Mucosa of rectum (tissue), 2 donors: ENCODE measurements at regions not wholly inside any gene's neighbourhood (a gene's known extent, or its start where the extent isn't known, plus 50 kb on each side); places are given as distances from the start of the nearest gene placed in this dataset.

ENCODE experiments used
- H3K27ac ChIP-seq, 2 donors: one replicate each; pipeline ENCODE4 v1.7.0; 2013; ENCODE audit warnings: inconsistent platforms in 2 of 2, low read depth in 2 of 2, low read length in 2 of 2
- H3K27me3 ChIP-seq, 2 donors: one replicate each; pipeline ENCODE4 v1.7.0; 2013; ENCODE audit warnings: low read length in 2 of 2; ENCODE audit not compliant: control insufficient read depth in 2 of 2, insufficient read depth in 2 of 2
- H3K36me3 ChIP-seq, 2 donors: one replicate each; pipeline ENCODE4 v1.7.0; 2013; ENCODE audit warnings: low read length in 2 of 2; ENCODE audit not compliant: control insufficient read depth in 2 of 2, insufficient read depth in 2 of 2
- H3K4me1 ChIP-seq, 2 donors: one replicate each; pipeline ENCODE4 v1.7.0; 2013; ENCODE audit warnings: low read length in 2 of 2, mild to moderate bottlenecking in 1 of 2; ENCODE audit not compliant: control insufficient read depth in 2 of 2, insufficient read depth in 2 of 2
- H3K4me3 ChIP-seq, 2 donors: one replicate each; pipeline ENCODE4 v1.7.0; 2013; ENCODE audit warnings: low read length in 2 of 2
- H3K9ac ChIP-seq, 2 donors: one replicate each; pipeline ENCODE4 v1.7.0; 2013; ENCODE audit warnings: low read length in 2 of 2, low read depth in 1 of 2, mild to moderate bottlenecking in 1 of 2
- H3K9me3 ChIP-seq, 2 donors: one replicate each; pipeline ENCODE4 v1.7.0; 2013; ENCODE audit warnings: low read length in 2 of 2; ENCODE audit not compliant: control insufficient read depth in 2 of 2
- donor health status: healthy.
- donor health status: Normal muscosa, but diverticular disease.

DNA sequence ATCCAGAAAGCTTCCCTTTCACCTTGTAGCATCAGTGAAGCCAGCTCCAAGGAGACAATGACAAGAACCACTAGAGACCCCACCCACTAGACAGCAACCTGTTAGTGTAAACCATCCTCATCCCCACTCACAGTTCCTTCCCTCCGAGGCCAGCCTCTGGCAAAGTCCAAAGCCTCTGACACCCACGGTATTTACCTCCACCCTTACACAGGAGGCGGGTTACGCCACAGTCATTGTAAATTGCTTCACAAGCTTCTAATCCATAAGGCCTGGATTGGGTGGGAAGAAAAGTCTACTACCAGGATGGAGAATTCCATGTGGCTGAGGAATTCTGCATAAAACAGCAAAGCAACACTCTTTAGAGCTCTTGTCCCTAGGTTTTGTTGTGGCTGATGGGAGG lies 287.4 kb downstream of the BUD13 start:
- Histone ChIP-seq H3K4me1 (no peaks in the 10 kb centered on the region), H3K9ac (no peak overlapping the region), H3K27me3 (peaks cover 5 to 7% of the 10 kb centered on the region in 2 donors), H3K27ac (no peak overlapping the region), H3K4me3 (no peak overlapping the region), H3K9me3 (no peaks in the 10 kb centered on the region), H3K36me3 (no peaks in the 10 kb centered on the region)

DNA sequence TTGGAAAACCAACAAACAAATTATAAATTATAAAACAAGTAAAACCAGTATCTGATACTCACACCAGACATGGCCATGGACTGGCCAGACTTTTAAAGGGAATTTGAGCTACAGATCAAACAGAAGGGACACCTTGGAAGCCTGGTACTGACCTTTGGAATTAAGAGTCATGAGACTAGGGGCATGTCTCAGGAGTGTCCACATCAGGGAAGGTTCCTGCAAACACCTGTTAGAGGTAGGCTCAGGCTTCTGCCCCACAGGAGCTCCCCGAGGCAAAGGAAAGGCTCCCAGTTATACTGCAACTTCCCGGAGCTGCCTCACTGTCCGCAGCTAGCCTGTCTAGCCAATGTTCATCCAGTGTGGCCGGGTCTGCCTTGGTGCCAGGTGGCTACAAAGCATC lies 290.1 kb downstream of the BUD13 start:
- Histone ChIP-seq H3K27me3 (peaks cover 0 to 2% of the 10 kb centered on the region in 2 donors), H3K36me3 (no peaks in the 10 kb centered on the region)

DNA sequence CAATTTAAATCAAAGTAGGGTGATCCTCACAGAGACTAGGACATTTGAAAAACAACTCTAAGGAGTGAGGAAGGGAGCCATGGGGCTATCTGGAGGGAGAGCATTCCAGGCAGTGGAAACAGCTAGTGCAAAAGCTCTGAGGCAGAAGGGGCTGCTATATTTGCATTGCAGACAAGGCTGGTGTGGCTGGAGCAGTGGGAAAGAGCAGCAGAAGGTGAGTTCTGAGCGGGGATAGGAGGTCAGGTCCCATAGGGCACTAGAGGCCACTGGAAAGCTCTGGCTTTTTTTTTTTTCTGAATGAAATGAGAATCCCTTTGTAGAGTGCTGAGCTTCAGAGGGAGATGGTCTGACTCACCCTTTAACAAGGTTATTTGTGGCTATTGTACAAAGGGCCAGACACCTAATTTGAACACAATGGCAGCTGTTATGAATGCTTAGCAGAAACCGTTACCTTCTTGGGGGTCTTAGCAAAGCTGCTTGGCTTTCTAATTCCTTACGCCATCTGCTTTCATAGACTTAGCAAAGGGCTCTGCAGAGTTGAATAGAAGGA lies 291.6 kb downstream of the BUD13 start:
- Histone ChIP-seq H3K36me3 (no peaks in the 10 kb centered on the region), H3K4me3 (no peak overlapping the region), H3K4me1 (no peaks in the 10 kb centered on the region), H3K9me3 (no peaks in the 10 kb centered on the region), H3K9ac (no peak overlapping the region), H3K27me3 (peaks cover 0 to 2% of the 10 kb centered on the region in 2 donors), H3K27ac (no peak overlapping the region)

More for the DNA sequence above, 290.1 kb downstream of the BUD13 start:
- no peaks in the 10 kb centered on the region for H3K9me3 ChIP-seq
- no peak overlapping the region for H3K27ac ChIP-seq
- H3K9ac ChIP-seq: no peak overlapping the region
- no peak overlapping the region for H3K4me3 ChIP-seq
- no peaks in the 10 kb centered on the region for H3K4me1 ChIP-seq

DNA sequence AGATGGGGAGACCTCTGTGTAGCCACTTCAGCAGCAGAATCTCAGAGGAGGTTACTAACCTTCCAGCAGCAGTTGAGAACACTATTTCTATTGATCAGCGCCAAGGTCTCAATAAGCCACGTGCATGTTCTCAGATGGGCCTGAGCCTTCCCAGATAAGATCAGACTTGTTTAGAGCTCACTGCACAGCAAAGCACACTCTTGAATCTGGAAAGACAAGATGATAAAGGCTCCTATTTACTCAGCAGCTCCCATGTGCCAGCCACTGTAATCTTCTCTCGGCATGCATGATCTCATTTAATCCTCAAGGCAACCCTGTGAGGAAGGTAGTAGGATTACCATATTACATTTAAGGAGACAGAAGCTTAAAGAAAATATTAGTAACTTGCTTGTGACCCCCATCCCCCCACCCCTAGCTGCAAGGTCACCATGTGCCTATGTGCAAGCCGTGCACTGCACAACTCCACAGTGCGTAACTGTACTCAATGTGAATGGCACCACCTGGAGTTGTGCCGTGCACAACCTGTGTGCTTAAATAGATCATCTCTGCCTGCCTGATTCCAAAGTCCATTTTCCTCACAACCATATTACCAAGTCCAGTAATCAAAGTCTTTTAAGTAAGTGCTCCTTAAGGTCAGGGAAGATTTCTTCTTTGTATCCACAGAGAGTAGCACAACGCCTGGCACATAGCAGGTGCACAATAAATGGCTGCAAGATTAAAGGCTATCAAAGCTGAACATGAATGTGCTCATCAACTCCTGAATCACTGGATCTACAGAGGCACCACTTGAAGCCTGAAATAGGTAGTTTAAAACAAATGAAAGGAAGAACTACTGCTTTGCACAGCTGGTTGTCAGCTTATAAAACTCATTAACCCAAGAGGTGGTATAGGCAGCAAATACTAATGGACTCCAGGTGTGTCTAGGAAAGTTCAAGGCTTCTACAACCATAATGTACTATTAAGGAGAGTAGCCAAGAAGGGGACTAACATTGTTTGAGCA lies 293.8 kb downstream of the BUD13 start:
- no peaks in the 10 kb centered on the region for H3K4me1 ChIP-seq
- H3K9me3 ChIP-seq: no peaks in the 10 kb centered on the region
- no peak overlapping the region for H3K27ac ChIP-seq

DNA sequence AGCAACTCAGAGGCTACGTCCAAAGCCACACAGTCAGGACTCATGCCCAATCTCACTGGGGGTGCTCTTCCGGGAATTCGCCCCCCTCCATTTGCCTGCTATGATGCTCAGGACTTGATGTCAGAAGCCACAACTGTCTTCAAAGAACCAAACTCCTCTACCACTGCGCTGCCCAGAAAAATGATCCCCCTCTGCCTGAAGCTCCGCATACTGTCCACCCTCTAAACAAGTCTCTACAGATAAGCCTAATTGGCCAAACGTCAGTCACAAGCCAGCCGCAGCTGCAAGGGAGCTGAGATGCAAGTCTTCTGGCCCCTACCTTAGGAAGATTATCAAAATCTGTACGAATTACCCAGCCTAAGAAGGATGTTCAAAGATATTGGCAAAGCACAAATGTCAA lies 294.6 kb downstream of the BUD13 start:
- Histone ChIP-seq H3K27ac (no peak overlapping the region), H3K27me3 (no peaks in the 10 kb centered on the region), H3K4me1 (no peaks in the 10 kb centered on the region), H3K4me3 (no peak overlapping the region), H3K36me3 (no peaks in the 10 kb centered on the region), H3K9ac (no peak overlapping the region), H3K9me3 (no peaks in the 10 kb centered on the region)

More for the DNA sequence above, 293.8 kb downstream of the BUD13 start:
- Histone ChIP-seq H3K4me3 (no peak overlapping the region), H3K9ac (no peak overlapping the region), H3K36me3 (no peaks in the 10 kb centered on the region), H3K27me3 (peaks cover 0 to 2% of the 10 kb centered on the region in 2 donors)

DNA sequence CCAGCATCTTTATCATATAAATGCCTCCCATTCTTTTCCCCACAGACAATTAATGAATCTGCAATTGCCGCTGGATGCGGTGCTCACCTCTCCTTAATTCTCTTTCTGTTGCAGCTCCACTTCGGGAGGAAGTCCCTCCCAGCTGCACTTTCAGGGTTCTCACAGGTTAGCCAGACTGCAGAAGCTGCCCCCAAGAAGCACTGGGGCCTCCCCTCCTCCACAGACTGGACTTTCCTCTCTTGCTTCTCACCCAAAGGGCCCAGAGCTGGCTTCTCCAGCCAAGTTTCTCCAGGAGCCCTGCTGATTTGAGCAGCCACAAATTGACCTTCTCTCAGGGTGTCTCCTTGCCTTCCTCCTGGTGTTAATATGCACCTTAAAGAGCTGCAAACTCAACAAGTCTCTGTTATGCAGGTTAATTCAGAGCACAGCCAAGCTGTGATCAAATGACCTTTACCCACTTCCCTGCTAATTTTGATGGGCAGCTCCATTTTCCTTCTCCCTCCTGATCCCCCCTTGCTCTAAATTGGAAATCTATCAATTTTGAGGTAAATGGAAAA lies 298.9 kb downstream of the BUD13 start:
- no peak overlapping the region for H3K9ac ChIP-seq
- H3K27ac ChIP-seq: no peak overlapping the region
- no peaks in the 10 kb centered on the region for H3K27me3 ChIP-seq
- H3K4me1 ChIP-seq: no peaks in the 10 kb centered on the region
- H3K9me3 ChIP-seq: no peaks in the 10 kb centered on the region
- no peak overlapping the region for H3K4me3 ChIP-seq
- no peaks in the 10 kb centered on the region for H3K36me3 ChIP-seq

DNA sequence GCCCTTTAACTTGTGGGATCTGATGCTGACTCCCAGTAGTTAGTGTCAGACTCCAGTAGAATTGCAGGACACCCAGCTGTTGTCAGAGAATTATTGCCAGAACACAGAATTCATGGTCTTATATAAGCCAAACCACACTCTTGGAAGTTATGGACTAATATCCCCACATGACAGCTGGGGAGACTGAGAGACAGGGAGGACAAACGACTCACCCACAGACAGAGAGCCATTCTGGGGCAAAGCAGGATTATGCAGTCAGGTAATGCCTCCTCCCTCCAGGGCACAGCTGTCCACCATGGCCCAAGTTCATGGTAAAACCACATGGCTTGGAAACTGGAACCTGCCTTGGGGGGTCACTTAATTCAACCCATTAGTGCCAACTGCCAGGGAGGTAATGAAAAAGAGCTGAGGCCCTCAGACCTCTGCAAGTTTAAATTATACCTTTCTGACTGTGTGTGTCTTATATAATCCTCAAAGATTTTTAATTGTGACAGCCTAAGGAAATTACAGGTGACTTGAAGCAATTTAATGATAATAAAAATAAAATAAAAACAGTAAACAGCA lies 299.5 kb downstream of the BUD13 start:
- H3K9me3 ChIP-seq: no peaks in the 10 kb centered on the region
- H3K4me3 ChIP-seq: no peak overlapping the region
- no peaks in the 10 kb centered on the region for H3K4me1 ChIP-seq
- H3K27ac ChIP-seq: no peak overlapping the region
- no peaks in the 10 kb centered on the region for H3K36me3 ChIP-seq
- no peak overlapping the region for H3K9ac ChIP-seq
- H3K27me3 ChIP-seq: no peaks in the 10 kb centered on the region

DNA sequence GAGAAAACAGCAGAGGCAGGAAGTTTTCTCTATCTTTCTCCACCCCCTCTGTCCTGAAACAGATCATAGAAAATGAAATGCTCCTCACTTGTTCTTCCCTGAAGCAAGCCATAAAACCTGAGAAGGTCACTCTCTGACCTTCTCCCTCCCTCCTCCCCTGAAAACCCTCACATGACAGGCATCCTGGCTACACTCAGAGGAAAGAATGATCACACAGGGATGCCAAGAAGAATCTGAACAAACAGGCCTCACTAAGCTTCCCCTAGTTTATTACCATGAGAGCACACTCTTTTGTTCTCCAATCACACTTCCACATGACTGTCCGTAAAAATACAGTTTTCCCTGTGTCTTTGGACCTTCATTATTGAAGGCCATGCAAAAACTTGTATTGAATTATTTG lies 300.1 kb downstream of the BUD13 start:
- H3K27me3 ChIP-seq: no peaks in the 10 kb centered on the region
- no peak overlapping the region for H3K9ac ChIP-seq
- H3K4me3 ChIP-seq: no peak overlapping the region
- H3K36me3 ChIP-seq: no peaks in the 10 kb centered on the region
- no peaks in the 10 kb centered on the region for H3K9me3 ChIP-seq
- no peaks in the 10 kb centered on the region for H3K4me1 ChIP-seq
- H3K27ac ChIP-seq: no peak overlapping the region

DNA sequence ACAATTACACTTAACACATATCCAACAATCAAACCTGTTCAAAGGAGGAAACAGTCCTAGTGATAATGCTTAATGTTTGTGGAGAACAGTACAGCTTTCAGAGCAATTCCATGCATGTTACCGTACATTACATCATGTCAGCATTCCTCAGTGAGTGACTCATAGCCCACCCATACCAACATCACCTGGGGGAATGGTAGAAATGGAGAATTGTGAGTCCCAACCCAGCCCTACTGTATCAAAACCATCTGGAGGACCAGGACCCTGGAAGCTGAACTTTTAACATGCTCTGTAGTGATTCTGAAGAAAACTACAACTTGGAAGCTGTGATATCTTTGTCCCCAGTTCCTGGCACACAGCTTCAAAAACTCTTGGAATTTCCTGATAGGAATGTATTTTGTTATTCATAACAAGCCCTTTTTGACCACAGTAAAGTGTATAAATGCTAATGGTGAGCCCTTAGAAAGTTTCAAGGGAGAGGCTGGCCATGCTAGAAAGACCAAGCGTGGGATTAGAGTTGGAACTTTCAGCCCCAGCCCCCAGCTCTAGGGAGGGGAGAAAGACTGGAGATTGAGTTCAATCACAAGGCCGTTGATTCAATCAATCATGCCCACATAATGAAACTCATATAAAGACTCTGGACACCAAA lies 301.1 kb downstream of the BUD13 start:
- H3K27ac ChIP-seq: no peak overlapping the region
- H3K36me3 ChIP-seq: no peaks in the 10 kb centered on the region
- H3K27me3 ChIP-seq: no peaks in the 10 kb centered on the region
- H3K4me1 ChIP-seq: no peaks in the 10 kb centered on the region
- no peak overlapping the region for H3K4me3 ChIP-seq
- H3K9ac ChIP-seq: no peak overlapping the region
- no peaks in the 10 kb centered on the region for H3K9me3 ChIP-seq
